GM12891 (cell line): ENCODE measurements at regions not wholly inside any gene's neighbourhood (a gene's known extent, or its start where the extent isn't known, plus 50 kb on each side); places are given as distances from the start of the nearest gene placed in this dataset.

Experiments used
- PAX5 ChIP-seq: IDR thresholded peaks from 2 replicates; pipeline ENCODE4 v1.6.1; 2011; ENCODE audit warnings: low read length, moderate library complexity, mild to moderate bottlenecking; ENCODE audit not compliant: insufficient read depth, severe bottlenecking
- POLR2A ChIP-seq: IDR thresholded peaks from 2 replicates; pipeline ENCODE4 v1.6.1; 2011; ENCODE audit warnings: low read depth, low read length, control low read depth
- POLR2AphosphoS5 ChIP-seq: IDR thresholded peaks from 2 replicates; pipeline ENCODE4 v1.6.1; 2011; ENCODE audit warnings: low read depth, low read length, control low read depth
- SPI1 ChIP-seq: IDR thresholded peaks from 2 replicates; pipeline ENCODE4 v1.6.1; 2011; ENCODE audit warnings: low read depth, low read length, control low read depth
- TAF1 ChIP-seq: IDR thresholded peaks from 2 replicates; pipeline ENCODE4 v1.6.1; 2011; ENCODE audit warnings: low read depth, low read length, control low read depth

GRCh38 chr7:8881916-8882315, 448.5 kb downstream of the NXPH1 start:
- no peak for TF ChIP-seq PAX5
- TF ChIP-seq SPI1, result no peak
- TF ChIP-seq TAF1, result no peak
- TF ChIP-seq POLR2AphosphoS5, result no peak
- TF ChIP-seq POLR2A, result no peak
